GM08714 (cell line): ENCODE measurements at regions not wholly inside any gene's neighbourhood (a gene's known extent, or its start where the extent isn't known, plus 50 kb on each side); places are given as distances from the start of the nearest gene placed in this dataset.

Experiments
- H3K4me3 ChIP-seq: fragments of 200-500 bp; sonication (Bioruptor generic); 2 replicates; pipeline ENCODE4 v1.5.1; 2014; ENCODE audit warnings: mild to moderate bottlenecking, low read length, inconsistent platforms
- ZNF274 ChIP-seq: IDR thresholded peaks from 2 replicates; pipeline ENCODE4 v1.6.1; 2012; ENCODE audit warnings: mild to moderate bottlenecking, low read depth, low read length

DNA sequence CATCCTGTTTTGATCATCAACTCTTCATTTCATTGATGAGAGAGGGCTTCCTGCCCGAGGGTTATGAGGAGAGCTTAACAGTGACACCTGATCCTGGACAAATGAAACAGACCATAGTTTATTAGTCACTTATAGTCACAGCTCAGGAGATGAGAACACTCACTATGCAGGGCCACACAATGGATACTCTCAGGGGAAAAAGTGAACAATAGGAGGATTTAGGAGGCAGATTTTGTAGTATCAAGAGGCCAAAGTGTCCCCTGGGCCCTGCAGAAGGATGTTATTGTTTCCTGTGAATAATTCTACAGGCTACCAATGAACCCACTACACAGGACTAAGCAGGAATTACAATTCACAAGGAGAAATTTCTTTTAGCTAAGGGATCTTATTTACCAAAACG lies 772.8 kb upstream of the MAN1A1 start:
- TF ChIP-seq ZNF274, result no peak
- H3K4me3 ChIP-seq, result no peak overlapping the region

DNA sequence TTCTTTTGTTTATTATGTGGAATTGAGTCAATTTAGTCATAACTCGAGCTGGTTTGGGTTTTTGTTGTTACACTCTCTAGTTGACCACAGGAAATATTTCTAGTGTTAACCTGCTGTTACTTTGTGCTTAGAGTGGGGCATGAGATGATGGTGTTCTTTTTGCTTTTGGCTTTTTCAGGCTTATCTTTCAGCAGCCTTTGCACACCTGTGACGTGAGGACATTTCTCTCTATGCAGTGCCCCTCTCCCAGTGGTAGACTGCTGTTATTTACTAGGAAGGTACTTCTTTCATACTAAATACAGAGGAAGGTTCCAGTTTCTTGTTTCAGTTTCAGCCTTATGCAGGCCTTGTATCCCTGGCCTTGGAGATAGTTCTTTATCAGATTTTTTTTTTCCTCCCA lies 766.8 kb upstream of the MAN1A1 start:
- no peak overlapping the region for H3K4me3 ChIP-seq
- TF ChIP-seq ZNF274, result no peak

DNA sequence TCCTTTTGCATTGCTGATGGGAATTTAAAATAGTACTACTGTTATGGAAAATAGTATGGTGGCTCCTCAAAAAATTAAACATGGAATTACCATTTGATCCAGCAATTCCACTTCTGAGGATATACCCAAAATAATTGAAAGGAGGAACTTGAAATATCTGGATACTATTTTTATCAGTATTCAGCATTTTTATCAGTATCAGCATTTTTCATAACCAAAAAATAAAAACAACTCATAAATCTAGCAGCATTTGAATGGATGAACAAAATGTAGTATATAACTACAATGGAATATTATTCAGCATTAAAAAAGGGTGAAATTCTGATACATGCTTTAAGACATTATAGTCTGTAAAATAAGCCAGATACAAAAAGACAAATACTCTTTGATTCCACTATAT lies 763.4 kb upstream of the MAN1A1 start:
- H3K4me3 ChIP-seq, result no peak overlapping the region
- TF ChIP-seq ZNF274, result no peak

DNA sequence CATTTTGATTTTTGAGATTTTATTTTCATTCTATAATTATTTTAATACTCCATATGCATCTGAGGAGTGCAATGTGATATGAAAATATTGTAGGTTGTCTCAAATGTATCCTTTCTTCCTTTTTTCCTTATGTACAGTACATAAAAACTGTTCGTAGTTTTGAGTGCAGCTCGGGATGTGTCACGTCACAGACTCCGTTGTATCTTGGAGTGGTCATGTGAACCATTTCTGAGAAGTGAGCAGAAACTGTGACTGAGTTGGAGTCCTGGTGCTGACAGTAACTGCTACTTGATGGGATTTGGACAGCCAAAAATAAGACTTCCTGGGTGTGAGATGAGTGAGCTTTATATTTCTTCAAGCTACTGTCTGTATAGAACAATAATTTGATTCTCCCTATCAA lies 761.4 kb upstream of the MAN1A1 start:
- no peak overlapping the region for H3K4me3 ChIP-seq
- no peak for TF ChIP-seq ZNF274

DNA sequence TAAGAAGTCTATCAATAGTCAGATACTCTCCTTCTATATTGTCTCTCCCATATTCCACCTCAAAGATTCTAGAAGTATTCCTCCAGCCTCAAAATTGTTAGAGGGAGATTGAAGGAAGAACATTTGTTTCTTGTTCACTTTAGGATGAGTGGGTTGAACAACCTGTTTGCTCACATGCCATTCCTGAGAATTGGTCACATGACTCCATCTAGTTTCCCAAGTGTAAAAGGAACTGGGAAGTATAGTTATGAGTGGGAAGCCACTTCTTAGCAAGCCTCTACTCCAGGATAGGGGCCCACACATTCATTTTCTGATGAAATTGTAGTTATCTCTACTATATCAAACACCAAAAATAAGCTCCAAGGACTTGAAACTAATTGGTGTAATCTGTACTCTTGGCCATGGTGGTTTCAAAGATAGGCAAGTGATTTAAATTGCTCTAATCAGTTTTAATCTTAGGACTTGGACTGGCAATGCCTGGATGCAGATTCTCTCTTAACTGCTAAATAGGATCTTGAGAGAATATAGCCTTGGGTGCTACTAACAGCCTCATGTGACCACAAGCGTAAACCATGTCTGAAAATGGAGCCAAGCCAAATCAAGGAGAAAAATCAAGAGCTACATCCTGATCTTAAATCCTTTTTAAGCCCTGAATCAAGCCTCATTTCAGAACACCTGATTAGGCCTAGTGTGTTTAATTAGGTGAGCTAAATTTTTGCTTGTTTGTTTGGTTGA lies 758.7 kb upstream of the MAN1A1 start:
- H3K4me3 ChIP-seq, result no peak overlapping the region
- no peak for TF ChIP-seq ZNF274

DNA sequence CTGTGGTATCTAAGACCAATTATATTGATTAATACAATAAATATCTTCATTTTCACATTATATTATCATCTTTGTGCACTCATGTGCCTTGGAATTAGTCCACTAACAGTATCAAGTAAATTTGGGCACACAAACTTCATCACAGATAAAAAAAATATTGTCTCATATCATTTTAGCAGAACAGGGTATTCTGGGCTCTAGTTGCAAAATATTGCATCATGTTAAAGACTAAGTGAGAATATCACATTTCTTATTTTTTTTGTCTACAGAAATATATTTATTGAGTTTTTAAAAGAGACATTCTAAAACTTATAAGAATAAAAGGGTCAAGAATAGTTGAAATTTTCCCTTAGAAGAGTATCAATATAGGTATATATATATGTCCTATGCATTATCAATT lies 754.1 kb upstream of the MAN1A1 start:
- no peak for TF ChIP-seq ZNF274
- no peak overlapping the region for H3K4me3 ChIP-seq

DNA sequence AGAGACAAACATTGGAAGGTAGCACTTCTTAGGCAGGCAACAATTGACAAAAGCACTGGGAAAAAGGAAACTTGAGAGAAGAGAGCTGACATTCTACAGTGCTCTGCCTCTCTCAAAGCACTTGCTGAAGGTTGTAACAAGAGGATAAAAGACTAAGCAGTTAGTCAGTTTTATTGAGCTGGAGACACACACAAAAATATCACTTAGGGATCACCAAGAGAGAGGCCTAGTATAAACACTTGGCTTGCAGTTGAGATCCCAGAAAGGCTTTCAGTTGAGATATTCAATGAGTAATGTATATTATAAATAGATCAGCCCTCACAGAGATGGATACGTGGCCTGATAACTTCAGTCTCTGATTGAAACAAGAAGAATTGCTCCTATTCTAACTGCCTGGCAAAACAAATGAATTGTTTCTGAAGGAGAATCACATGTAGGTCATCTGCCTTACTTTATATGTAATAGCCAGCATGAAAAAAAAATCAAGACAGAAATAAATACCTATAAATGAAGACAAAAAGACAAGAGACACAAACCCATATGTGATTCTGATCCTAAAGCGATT lies 747.2 kb upstream of the MAN1A1 start:
- no peak overlapping the region for H3K4me3 ChIP-seq
- TF ChIP-seq ZNF274, result no peak

DNA sequence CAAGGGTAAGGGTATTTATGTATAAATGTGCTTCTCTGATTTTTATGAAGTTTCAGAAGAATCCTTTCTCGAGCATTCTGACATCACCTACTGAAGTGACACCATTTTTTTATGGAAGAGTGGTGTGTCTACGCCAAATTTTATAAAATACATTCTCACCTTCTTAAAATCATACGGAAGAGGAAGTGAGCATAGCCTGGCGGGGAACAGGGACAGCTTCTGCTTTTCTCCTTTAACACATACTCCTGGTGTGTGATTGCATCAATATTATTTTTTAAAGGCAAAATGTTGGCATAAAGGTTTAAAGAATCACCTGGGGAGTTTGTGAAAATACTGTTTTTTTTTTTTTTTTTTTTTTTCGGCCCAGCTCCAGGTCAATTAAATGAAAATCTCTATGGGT lies 733.6 kb upstream of the MAN1A1 start:
- H3K4me3 ChIP-seq, result no peak overlapping the region
- TF ChIP-seq ZNF274, result no peak

DNA sequence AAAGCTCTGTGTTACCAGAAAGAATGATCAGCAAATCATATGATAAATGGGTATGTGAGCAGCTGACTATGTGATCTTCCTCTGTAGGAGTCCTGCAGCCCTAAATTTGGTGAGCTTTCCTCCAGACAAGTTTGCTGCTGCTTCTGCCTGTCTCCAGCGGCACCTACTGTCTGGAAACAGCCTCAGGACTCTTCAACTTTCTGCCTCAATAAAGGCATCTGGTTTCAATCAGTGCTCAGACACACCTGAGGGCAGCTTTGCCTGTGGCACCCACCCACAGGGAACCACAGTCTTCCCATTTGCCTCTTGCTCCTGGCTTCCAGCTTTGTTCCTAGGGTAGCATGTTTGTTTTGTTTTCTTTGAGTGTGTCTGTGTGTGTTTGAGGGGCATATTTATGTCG lies 727.9 kb upstream of the MAN1A1 start:
- TF ChIP-seq ZNF274, result no peak
- no peak overlapping the region for H3K4me3 ChIP-seq

DNA sequence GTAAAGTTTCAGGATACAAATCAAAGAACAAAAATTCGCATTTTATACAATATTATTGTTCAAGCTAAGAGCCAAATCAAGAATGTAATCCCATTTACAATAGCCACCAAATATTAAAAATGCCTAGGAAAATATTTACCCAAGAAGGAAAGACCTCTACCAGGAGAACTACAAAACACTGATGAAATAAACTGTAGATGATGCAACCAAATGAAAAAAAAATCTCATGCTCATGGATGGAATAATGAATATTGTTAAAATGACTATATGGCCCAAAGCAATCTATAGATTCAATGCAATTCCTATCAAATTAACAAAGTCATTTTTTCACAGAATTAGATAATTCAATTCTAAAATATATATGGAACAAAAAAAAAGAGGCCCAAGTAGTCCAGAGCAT lies 708.8 kb upstream of the MAN1A1 start:
- no peak overlapping the region for H3K4me3 ChIP-seq
- no peak for TF ChIP-seq ZNF274

DNA sequence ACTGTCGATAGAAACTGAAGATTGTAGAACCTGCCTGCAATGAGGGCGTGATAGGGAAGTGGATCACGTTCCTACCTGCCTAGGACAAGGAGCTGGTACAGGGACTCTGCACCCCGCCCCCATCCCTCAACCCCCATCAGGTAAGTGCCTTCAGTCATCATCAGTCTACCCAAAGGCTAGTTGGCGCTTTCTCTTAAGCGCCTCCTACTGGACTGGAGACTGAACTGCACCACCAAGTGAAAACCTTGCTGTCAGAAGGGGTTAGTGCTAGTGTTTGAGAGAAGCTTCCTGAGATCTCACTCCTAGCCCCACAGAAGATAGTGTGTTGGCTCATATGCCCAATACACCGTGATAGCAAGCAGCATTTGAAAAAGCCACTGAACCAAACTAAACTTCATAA lies 706.5 kb upstream of the MAN1A1 start:
- TF ChIP-seq ZNF274, result no peak
- H3K4me3 ChIP-seq, result no peak overlapping the region

DNA sequence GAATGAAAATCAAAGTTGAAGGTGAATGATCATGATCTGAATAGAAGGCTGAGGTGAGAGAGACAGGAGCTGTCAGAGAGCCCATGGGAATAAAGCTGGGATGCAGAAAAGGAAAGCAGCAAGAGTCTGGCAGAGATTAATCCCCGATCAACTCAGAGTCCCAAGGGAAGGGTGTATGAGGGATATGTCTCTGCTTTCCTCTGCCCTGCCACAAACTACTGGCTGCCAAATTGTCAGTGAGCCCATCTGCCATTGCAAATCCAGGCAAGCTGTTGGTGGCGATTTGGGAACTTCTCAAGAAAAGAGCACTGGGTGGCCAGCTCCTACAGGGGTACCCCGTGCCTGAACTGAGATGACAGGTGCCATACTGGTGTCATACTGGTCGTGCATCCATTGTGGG lies 705.5 kb upstream of the MAN1A1 start:
- TF ChIP-seq ZNF274, result no peak

DNA sequence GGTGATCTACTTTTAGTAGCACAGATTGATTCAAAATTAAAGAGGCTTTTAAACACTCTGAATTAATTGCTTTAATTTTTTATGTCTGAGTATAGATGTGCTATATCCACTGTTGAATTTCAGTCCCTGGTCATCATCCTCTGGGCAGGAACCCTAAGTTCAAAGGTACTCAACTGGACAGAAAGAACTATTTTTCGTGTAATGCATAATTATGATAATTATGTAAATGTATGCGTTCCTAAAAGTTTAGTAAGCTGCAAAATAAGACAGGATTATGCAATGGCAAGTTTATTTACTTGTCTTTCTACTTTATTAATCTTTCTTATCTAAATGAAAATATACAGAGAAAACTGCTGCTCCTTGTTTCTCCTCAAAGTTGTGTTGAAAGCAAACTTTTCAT lies 690.1 kb upstream of the MAN1A1 start:
- no peak for TF ChIP-seq ZNF274

More for the DNA sequence above, 705.5 kb upstream of the MAN1A1 start:
- H3K4me3 ChIP-seq, result no peak overlapping the region

DNA sequence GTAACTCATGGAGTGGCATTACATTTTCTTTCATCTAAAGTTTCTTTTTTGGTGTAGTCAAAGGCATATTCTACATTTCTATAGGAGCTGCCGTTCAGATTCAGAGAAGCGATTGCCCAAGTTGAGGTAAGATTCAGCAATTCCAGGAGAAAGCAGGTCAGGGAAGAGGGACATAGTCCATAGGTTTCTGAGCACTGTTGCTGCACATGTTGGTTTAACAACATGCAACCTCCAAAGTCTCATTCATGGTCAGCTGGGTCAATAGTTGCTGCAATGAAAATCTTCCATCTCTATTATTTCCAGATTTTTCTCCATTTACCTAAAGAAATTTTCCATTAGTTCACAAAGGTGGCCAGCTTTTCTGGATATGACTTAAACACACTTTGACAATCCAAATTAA lies 682.3 kb upstream of the MAN1A1 start:
- no peak overlapping the region for H3K4me3 ChIP-seq
- TF ChIP-seq ZNF274, result no peak

More for the DNA sequence above, 690.1 kb upstream of the MAN1A1 start:
- no peak overlapping the region for H3K4me3 ChIP-seq

DNA sequence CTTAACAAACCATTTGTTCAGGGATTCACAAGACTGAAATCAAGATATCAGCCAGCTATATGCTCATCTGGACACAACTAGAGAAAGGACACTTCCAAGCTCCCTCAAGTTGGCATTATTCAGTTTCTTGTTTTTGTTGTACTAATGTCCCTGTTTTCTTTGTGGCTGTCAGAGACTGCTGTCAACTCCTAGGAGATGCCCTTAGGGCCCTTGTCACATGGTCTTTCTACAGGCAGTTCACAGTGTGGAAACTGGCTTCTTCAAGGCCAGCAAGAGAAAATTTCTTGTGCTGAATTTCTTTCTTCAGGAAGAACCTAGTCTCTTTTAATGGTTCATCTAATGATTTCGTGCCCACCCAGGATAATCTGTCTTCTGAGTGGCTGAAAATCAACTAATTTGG lies 677.2 kb upstream of the MAN1A1 start:
- TF ChIP-seq ZNF274, result no peak
- no peak overlapping the region for H3K4me3 ChIP-seq

DNA sequence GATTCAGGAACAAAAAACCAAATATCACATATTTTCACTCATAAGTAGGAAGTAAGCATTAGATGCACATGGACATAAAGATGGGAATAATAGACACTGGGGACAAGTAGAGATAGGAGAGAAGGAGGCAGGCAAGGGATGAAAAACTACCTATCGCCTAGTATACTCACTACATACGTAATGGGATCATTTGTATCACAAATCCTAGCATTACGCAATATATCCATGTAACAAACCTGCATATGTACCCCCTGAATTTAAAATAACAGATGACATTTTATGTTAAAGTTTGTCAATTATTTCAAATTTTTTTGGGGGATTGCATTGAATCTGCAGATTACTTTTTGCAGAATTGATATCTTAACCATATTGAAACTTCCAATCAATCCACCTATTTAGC lies 660.5 kb upstream of the MAN1A1 start:
- TF ChIP-seq ZNF274, result no peak
- no peak overlapping the region for H3K4me3 ChIP-seq
